WTC11 (cell line): ENCODE measurements at regions not wholly inside any gene's neighbourhood (a gene's known extent, or its start where the extent isn't known, plus 50 kb on each side); places are given as distances from the start of the nearest gene placed in this dataset.

ENCODE experiments used
- CREB1 ChIP-seq: sonication (generic); formaldehyde crosslinking; IDR thresholded peaks from 2 replicates; pipeline ENCODE4 v1.8.0; 2023; ENCODE audit warnings: mild to moderate bottlenecking, missing genetic modification reagents
- CTCF ChIP-seq: fragments of 200-600 bp; IDR thresholded peaks from 2 replicates; pipeline ENCODE4 v1.8.0; 2022; ENCODE audit warnings: antibody characterized with exemption
- KAT7 ChIP-seq: sonication (generic); formaldehyde crosslinking; IDR thresholded peaks from 2 replicates; pipeline ENCODE4 v1.8.1; 2023; ENCODE audit warnings: missing genetic modification reagents, mild to moderate bottlenecking, borderline replicate concordance

GRCh38 chr2:103780088-103780702 is 1018.4 kb downstream of the TMEM182 start:
- TF ChIP-seq KAT7 (CRISPR knock-in tag), result no peak
- no peak for TF ChIP-seq CTCF
- TF ChIP-seq CREB1 (CRISPR knock-in tag), result no peak
